ENCODE measurements at regions not wholly inside any gene's neighbourhood (a gene's known extent, or its start where the extent isn't known, plus 50 kb on each side); places are given as distances from the start of the nearest gene placed in this dataset.
"Not testable (repeated sequence)": the region's sequence is repeated elsewhere in the genome, so short reads cannot be mapped to it uniquely, and the experiment has no call there.

DNA sequence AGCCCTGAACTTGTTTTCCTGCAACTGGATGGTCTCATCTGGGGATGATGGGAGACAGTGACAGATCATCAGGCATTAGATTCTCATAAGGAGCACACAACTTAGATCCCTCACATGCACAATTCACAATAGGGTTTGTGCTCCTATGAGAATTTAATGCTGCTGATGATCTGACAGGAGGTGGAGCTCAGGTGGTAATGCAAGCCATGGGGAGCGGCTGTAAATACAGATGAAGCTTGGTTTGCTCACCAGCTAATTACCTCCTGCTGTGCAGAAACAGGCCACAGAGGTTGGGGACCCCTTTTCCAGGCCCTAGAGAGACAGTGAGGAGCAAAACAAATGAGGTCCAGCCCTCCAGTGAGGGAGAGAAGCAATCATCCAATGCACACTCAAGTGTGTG lies 168.6 kb downstream of the RGS9 start:
- DNase-seq (ENCODE audit: low spot score), result no peak

GRCh38 chr17:65305116-65305515 lies 167.9 kb downstream of the RGS9 start:
- no peak for DNase-seq (ENCODE audit: low spot score)

- DNase-seq (ENCODE audit: low spot score), result not testable (repeated sequence)
Observed at GRCh38 chr17:65301882-65302281, 164.7 kb downstream of the RGS9 start.

GRCh38 chr17:65301184-65301583 lies 164.0 kb downstream of the RGS9 start:
- DNase-seq (ENCODE audit: low spot score), result no peak

GRCh38 chr17:65297916-65298315 lies 160.7 kb downstream of the RGS9 start:
- no peak for DNase-seq (ENCODE audit: low spot score)

GRCh38 chr17:65297384-65297783 lies 160.2 kb downstream of the RGS9 start:
- DNase-seq (ENCODE audit: low spot score), result no peak

GRCh38 chr17:65294181-65294719 lies 157.1 kb downstream of the RGS9 start:
- peak; percentile 11 for DNase-seq (ENCODE audit: low spot score)

DNA sequence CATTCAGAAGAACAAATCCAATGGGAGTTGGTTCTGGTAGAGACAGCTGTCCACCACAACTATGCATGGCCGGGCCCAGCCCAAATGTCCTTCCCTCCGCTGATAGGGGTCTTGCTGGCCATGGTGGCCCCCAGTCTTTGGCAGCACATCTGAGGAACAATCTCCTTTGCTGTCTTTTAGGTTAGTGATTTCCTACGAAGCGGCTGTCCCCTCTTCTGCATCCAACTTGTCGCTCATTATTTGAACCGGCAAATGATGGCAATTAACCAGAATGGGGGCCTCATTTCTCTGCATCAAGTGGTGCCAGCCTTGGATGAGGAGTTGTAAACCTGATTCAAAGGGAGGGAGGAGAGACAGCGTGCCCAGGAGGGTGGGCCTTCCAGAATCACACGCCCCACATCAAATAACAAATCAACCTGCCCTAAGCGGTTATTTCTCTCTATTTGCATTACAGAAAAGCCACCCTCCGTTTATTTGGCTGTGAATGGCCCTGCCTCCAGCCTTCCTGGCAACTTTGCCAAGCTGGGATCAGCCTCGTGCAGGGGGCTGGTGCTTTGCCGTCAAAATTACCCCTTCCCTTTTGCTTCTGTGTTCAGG lies 156.5 kb downstream of the RGS9 start:
- DNase-seq (ENCODE audit: low spot score), result no peak

GRCh38 chr17:65292430-65292829 lies 155.3 kb downstream of the RGS9 start:
- no peak for DNase-seq (ENCODE audit: low spot score)

GRCh38 chr17:65291301-65291700 lies 154.1 kb downstream of the RGS9 start:
- not testable (repeated sequence) for DNase-seq (ENCODE audit: low spot score)

GRCh38 chr17:65290616-65291015 lies 153.4 kb downstream of the RGS9 start:
- no peak for DNase-seq (ENCODE audit: low spot score)

DNA sequence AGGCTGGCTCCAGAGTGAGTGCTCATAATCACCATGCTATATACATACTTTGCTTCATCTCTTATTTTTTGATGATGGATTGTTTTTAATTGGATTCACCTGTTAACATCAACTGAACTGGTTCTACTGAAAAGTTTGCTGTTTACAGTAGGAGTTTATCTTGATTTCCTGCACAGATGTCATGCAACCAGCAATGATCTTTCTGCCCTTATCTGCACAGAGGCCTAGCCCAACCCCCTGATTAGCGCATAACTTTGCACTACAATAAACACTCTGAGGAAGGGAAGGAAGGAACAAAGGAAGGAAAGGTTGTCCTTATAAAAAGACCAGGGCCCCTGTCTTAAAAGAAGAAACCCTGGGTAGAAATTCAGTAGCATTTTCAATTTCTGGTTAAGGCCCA lies 152.9 kb downstream of the RGS9 start:
- DNase-seq (ENCODE audit: low spot score), result no peak

DNA sequence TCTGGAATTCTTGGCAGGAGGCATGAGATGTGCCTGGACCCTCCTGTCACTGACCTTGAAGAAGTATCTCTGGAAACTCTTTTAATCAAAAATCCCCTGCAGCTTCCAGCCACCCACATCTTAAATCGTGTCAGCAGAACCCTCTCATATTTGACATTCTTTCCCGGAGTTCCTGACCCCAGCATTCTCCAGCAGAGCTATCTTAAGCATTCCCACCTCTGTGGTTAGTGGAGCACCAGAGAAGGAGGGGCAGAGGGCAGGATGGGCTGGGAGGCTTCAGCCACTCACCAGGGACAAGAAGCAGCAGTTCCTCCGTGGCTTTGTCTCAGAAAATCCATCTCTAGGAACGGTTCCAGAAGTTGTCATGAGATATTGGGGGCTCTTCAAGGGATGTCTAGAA lies 149.9 kb downstream of the RGS9 start:
- no peak for DNase-seq (ENCODE audit: low spot score)

DNA sequence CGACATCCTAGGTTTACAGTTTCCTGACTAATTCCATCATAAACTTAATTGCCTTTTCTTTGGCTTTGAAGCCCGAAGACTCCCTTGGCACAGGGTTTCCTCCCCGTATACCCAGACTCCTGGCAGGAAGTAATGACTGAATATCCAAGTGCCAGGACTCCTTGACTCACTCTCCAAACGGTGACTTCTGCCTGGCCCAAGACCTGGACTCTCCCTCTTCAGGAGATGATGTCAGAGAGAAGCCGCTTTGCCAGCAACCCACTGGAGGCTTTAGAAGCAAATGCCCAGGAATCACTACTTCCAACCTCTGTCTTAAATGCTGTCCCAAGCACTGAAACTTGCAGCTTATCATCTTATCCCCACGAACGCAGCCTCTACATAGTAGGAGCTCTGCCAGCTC lies 146.5 kb downstream of the RGS9 start:
- no peak for DNase-seq (ENCODE audit: low spot score)

- DNase-seq (ENCODE audit: low spot score), result no peak
Observed at GRCh38 chr17:65279456-65279855, 142.3 kb downstream of the RGS9 start.

DNA sequence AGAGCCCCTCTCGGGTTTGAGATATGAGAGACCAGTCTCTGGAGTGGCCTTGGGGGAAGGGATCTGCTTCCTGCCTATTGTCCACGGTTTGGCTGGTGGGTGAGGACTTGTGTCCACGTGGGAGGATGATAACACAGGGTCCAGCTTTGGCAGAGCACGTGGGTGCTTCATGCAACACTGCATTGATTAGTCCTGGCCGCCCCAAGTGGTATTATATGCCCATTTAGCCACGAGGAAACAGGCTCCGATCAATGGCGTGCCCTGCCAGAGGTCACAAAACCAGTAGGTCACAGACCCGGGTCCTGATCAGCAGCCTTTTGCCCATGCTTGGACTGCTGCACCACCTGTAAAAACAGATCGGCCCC lies 141.6 kb downstream of the RGS9 start:
- no peak for DNase-seq (ENCODE audit: low spot score)

DNA sequence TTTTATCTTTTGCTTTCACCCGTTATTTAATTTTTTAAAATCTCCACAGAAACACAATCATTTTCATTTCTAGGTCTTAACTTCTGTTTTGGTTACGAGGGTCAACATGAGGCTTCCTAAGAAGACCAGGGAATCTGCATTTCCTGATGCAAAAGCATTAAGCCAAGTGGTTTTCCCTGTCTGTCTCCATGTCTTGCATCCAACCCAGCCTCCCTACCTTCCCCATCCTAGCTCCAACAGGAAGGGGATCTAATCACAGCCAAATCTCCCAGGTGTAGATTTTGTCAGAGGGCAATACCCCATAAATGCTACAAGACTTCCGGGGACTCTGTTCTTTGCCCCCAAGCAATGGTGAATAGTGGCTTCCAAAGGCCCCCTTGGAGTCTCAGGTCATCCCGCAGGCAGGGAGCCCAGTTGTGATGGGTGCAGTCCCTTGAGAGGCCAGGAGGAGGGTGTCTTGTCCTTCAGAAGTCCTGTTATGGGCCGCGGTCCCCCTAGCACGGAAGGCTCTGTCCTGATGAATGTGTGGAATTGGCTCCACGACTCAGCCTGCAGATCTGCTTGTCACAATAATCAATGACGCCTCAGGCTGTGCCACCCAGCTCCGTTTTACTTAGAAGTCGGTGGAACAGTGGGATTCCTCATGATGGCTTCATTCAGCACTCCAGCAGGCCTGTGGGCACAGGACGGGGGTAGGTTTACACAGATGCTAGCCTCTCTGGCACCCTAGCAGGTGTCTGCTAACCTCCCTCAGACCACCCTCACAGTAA lies 141.1 kb downstream of the RGS9 start:
- DNase-seq (ENCODE audit: low spot score), result no peak

GRCh38 chr17:65277576-65277975 lies 140.4 kb downstream of the RGS9 start:
- DNase-seq (ENCODE audit: low spot score), result no peak

Measured in hematopoietic multipotent progenitor cell treated with erythropoietin and hydrocortisone succinate and interleukin-3 and kit ligand, for 15 days (in vitro differentiated cells).